OCI-M1 (cell line): ENCODE measurements at regions not wholly inside any gene's neighbourhood (a gene's known extent, or its start where the extent isn't known, plus 50 kb on each side); places are given as distances from the start of the nearest gene placed in this dataset.
A peak's percentile ranks its signal among the peaks of the same experiment; 100 is the strongest.

Experiments
- DNase-seq: peaks from one replicate; lab custom pipeline; 2025; lab: John Stamatoyannopoulos, UW

DNA sequence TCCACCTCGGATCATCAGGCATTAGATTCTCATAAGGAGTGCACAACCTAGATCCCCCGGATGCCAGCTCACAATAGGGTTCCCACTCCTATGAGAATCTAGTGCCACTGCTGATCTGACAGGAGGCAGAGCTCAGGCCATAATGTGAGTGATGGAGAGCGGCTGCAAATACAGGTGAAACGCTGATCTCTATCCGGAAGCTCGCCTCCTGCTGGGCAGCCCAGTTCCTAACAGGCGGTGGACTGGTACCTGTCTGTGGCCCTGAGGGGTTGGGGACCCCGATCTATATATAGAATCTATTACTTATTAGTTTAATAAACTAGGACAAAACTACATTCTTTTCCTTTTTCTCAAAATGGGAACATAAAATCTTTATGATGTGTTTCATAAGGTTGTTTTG, 741.9 kb downstream of the RFPL4B start:
- no peak for DNase-seq

DNA sequence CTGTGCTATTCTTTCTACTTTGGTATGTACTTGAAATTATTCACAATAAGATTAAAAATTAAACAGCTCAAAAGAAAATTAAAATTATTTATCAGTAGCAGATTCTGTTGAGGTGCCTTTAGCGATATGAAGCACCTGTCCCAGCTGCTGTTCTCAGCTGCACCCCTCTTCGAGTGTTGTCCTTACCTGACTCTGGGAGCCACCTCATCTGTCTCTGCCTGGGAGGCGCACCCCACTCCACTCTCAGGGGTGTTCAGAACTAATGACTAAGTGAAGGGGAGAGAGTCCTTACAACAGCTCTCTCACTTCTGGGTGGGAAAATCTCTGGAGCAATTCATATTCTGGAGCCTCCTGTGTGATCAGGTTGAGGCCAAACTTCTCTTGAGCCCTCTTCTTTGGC, 745.7 kb downstream of the RFPL4B start:
- no peak for DNase-seq

DNA sequence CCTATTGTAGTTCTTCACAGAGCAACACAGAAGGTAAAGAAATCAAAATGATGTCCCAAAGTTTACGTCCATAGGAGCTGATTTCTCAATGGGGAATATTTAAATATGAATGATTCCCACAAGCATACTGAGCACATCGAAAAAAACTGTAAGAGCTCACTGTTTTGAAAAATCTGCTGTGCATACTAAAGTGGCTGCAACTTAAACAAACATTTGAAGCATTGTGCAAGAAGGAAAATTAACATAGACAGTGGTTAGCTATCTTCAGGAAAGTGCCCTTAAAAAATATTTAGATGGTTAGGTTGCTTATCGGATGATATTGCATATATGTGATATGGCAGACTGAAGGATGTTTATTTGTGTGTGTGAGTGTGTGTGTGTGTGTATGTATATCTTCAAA, 747.6 kb downstream of the RFPL4B start:
- no peak for DNase-seq

DNA sequence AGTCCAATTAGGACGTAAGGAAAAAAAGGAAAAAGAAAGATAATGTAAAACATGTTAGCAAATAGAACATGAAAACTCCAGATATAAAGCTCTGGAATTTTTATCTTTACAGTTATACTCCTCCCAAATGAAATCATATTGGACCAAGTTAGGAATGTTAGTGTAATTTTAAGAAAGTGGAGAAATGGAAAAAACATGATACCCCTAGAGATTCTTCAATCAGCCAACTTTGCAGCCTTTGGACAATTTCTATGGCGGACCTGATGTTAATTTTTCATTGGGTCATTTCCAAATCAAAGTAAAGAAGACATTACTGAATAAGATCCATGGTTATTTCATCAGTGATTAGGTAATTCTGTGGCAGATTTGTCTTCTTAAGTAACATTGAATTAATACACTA, 748.7 kb downstream of the RFPL4B start:
- DNase-seq = no peak

DNA sequence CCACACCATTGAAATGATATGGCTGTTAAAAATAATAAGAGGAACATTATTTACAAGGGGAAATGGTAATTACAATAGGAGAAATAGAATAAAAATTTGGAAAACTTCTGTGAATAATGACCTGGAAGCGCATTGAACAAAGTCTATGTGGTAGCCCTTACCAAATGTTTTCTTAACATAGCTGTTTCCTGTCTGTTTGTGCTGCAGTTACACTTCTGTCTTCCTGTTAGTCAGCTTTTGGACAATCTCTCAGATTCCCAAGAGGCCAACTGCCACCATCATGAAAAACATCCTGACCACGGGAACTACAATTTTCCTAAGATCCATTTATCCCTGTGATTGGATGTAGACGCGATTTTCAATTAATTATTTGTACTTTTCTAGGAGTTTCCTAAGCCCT, 754.4 kb upstream of the MARCKS start:
- no peak for DNase-seq

DNA sequence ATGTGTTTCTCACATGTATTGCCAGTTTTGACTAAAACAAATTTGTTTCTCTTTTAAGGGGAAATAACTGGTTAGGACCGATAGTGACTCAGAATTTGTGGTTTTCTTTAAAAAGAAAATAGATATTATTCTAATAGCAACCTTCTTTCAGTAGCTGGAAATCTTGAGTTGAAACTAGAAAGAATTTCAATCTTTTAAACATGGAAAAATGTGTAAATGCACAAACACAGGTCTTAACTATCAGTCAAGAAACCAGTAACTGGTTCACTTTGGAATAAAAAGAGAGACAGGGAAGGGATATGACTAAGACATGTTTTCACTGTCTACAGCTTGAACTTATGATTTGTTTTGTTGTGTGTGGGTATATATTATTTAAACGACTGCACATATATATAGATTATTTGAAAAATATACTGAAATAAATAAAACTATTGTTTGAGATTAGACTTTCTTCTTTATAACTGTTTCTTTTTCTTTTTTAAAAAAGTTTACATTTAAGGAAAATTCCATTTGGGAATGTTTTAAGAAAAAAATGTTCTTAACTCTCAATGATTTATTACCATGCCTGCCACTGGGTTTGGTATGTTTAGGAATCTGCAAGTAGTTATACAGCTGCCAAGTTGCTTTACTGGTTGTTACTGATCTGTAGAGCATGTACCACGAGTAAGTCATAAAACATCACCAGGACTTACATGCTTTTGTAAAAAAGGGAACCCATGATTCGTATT, 753.3 kb upstream of the MARCKS start:
- DNase-seq = peak; percentile 54

DNA sequence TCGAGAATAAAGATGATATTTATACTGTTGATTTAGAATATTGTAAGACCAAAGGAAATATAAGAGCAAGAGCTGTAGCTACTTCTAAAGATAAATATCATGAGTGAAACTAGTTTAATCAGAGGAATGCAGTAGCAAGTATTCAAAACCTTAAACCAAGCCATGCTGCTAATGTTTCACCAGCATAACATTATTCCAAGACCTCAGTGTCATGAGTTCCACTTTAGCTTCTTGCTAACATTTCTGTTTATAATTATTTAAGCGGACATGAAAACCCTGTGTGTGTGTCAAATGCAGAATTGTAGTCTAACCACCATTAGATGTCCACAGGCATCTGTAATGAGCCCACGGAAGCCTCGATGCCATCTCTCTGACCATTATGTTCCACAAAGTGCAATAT, 752.6 kb upstream of the MARCKS start:
- no peak for DNase-seq

DNA sequence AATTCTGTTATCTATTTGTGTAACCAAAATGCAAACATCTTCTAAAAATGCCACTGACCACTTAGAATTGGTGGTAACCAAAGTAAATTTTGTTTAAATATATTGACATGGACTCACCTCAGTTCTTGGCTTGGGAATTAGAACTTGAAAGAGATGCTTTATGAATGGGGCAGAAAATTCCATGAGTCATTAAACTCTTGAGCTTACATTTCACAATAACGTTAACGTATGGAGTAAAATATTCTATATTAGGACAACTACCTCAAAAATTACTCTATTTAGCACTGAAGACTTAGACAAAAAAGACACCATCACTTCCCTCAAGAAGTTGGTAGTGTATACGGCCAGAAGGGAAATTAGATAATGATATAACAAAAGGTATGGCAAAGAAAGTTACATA, 752.2 kb upstream of the MARCKS start:
- DNase-seq = no peak

DNA sequence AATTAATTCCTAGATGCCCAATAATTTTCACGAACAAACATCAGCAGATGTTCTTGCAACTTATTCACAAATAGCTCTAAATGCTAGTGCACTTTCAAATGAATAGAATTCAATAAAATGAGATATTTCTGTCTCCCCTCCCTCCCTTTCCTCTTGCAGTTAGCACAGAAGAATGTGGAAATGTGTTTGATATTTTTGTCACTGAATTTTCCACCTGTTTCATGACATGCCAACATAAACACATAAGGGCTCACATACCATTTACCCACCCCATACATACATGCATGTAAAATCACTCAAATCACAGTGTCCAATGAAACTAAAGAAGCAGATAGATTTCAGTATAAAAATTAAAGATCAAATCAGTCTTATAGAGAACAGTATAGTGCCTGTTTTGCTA, 746.9 kb upstream of the MARCKS start:
- no peak for DNase-seq

DNA sequence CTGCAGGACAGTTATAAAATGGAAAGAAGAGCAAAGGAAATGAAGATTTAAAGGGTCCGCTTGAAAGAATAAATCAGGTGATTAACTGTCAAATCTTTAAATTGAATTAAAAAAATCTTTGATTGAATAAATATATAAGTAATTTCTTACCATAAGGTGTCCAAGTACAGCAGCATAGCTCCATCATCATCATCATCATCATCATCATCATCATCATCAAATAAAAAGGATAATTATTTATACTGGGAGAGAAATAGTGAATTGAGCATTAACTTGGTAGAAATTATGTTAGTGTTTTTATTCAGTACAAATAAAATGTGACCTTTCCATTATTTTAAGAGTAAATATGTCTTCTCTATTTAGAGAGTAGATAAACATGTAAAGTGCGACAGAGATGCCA, 745.6 kb upstream of the MARCKS start:
- no peak for DNase-seq

DNA sequence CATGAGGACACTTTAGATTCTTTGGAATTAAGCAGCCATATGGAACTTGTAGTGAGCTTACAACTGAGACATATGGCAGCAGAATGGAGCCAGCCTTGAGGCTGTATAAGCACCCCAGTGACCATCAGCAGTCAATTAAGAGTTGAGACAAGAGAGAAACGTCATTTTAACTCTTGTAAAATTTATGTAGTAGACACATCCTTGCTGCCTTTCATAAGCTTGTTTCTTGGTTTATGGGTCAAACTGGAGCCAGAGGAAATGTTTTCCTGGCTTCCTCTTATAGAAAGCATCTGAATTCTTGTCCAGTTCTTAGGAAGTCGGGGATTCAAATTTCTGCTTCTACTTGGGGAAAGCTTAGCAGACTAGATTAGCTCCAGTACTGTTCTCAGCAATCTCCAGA, 745.1 kb upstream of the MARCKS start:
- no peak for DNase-seq

DNA sequence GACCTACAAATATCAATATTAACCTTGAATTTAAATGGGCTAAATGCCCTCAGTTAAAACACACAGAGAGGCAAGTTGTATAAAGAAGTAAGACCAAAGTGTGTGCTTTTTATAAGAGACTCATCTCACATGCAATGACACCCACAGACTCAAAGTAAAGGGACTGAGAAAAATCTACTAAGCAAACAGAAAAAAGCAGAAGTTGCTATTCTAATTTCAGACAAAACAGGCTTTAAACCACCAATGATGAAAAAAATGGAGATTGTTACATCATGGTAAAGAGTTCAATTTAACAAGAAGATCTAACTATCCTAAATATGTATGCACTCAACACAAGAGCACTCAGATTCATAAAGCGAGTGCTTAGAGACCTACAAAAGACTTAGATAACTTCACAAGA, 741.9 kb upstream of the MARCKS start:
- DNase-seq = peak; percentile 88

DNA sequence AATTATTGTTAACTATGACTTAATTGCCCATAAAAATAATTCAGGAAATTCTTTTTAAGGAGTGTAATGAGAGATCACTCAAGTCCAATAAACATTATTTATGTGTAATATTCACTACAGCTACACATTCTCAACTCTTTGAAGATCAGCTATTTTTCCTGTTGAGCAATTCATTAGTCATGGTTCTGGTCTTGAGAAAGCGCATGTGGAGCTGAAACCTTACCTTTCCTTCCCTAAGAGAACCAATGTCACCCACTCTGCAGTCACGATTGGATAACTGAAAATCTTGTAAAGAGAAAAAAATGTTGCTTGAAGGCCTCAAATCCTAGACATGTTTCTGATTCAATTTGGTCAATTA, 736.9 kb upstream of the MARCKS start:
- DNase-seq = no peak

DNA sequence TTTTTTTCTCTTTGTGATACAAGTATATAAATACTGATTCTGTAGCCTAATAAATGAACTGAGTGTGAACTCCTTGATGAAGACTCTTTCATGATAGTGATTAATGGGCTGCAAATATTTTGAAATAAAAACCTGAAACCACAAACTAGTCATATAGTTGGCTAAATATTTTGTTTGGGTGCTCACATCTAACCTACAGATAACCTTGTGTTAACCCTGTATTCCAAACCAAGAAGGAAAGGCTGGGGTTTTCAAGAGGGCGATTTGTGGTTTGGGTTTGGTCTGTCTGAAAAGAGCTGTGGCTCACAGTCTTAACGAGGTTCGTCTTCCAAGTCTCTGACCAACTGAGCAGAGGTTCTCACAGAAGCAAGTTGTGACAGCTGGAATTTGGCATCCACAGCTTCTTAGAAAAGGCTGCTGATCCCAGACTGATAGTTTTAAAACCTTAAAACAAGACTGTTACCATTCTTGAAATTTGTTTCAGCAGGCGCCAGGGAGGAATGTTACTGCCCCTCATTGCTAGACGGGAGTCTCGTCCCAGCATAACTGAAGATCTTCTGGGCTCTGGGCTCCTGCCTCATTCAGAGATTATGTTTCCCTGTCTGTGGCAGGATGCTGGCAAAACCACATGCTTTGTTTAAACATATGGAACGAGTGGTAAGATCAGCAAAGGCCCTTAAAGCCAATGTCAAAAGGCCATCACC, 736.4 kb upstream of the MARCKS start:
- peak; percentile 53 for DNase-seq

DNA sequence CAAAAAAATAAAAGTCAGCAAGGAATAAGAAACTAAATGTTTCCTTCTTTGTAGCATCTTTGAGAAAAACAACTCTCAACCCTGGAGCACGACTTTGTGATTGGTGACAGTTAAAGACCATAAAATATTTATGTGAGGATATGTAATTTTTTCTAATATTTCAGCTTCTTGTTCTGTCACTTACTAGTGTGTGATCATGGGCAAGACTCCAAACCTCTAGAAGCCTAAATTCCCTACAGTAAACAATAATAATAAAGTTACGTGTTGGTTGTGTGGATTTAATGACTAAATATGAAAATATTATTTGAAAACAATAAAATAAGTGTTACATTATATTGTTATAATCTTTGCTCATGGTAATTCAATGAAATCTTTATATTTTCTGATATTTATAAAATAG, 735.6 kb upstream of the MARCKS start:
- DNase-seq = no peak

DNA sequence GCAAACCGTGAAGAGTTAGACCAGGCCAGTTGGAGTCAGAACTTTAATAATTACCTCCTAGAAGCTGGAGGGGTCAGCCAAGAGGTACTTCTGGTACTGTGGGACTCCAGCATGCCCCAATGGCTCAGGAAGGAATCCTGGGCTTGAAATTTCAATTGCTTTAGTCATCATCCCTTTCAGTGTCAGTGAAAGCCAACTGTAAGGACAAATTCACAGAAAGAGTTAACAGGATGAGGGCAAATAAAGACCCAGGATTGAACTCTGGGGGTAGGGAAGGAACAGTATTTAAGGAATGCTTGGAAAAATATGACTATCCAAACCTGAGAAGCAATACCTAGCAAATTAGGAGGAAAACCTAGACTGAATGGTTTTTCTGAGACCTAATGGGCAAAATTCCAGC, 735.1 kb upstream of the MARCKS start:
- peak; percentile 20 for DNase-seq

DNA sequence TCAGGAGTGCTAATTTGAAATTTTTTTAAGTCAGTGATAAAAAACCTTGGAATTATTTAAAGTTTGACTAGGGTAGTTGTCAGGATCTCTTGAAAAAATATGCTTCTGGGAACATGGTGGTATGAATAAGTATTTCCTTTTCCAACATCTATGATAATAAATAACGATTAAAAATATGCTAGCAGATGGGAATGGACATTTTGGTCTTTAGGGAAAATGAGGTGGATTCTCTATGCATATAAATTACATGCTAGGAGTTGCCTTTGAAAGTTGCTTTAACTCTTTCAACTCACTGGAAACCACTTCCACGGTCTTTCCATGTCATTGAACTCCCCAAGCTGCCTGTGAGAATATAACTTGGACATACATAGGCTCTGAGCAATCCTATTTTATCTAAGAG, 731.5 kb upstream of the MARCKS start:
- DNase-seq = no peak

DNA sequence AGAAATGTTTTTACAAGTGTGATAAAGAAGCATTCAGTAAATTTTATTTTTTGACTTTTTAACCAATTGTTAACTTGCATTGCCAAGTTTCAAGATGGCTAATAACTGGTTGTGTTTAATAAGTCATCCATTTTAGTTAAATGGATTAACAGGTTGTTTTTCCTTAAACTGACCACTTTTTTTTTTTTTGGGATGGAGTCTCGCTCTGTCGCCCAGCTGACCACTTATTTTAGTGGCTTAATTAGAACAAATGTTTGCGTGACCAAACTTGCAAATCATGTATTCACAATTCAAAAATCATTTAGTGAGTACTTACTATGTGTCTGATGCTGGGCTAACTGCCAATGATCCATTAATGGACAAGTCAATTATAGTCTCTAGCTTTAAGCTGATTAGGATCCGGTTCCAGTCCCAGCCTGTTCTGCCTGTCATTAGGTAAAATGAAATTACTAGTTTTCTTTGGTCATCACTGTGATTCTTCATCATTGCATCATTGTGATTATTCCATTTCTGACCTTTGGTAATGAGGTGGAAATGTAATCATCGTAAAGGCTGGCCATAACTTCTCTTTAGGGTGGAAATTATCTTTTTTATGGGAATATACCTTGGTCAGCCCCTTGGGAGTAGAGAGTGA, 729.2 kb upstream of the MARCKS start:
- no peak for DNase-seq

DNA sequence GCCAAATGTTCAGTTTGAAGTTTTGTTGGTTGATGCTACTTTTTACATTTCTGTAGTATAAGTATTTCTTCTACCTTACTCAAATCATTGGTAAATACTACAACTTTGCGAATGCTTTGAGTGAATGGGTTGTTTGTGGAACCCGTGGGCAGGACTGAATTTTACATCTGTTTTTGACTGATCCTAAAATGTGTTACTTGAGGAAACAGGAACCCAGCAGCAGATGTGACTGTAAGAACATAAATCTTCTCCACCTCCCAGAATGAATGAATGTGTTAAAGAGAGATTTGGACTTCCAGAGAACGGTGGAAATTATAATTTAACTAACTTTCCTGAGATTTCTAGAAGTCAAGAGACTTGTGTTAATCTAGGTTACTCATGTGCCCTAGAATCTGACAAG, 728.5 kb upstream of the MARCKS start:
- no peak for DNase-seq

DNA sequence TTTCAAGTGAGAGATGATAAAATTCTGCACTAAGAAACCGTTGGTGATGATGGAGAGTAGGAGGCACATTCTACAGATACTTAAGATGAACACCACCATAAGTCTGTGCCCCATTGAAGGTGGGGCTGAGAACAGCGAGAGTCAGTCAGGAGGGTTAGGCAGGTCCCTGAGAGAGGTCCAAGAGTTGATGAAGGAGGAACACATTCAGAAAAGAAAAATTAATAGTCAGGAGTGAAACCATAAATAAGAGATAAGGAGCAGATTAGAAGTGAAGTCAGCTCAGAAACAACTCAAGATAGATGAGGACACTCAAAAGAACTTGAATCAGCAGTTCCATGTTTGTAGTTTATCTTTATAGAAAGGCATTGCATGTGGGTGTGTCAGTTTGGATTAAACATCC, 727.2 kb upstream of the MARCKS start:
- DNase-seq = no peak

DNA sequence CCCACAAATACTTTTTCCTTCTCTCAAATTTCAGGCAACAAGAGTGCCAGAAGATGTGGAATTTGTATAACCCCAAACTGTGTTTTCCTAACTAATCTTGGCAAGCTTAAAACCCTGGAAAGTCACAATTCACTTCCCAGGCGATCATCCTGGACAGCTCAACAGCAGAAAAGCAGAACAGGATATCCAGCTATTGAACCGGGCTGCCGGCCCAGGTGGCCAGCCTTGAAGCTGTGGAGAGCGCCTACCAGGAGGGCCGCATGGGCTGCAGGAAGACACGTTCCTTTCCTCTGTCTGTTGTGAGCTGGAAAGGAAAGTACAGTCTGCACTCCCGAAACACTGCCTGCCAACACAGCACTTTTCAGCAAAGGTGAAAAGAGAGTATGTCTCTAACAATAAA, 719.7 kb upstream of the MARCKS start:
- no peak for DNase-seq

DNA sequence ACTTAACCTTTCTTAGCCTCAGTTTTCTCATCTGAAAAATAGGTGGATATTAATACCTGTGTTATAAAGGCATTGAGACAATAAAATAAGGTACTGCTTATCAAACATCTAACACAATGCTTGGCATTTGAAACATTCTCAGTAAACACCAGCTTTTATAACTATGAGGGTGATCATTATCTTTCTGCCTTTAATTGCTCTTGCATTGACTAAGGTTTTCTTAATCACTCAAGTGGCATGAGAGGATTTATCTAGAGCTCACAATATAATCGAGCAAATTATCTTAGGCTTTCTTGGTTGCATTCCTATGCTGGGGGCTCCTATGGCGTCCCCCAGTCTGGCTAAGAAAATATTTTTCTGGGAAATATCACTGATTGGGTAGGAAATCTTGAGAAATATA, 716.4 kb upstream of the MARCKS start:
- no peak for DNase-seq

DNA sequence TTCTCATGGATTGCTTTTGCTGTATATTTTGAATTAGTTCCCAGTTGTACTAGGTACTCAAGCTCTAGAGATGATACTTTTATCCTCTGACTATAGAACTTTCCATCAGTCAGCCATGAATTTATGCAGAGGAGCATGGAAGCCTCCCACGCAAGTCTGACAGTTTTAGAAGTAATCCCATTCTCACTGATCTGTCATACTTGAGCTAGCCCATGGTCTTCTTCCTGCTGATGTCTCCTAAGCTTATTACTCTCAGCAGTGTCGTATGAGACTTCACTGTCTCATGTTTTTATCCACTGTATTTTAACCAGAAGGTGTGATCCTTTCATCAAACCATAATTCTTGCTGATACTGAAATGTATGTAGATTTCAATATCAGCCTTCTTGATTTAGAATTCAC, 715.2 kb upstream of the MARCKS start:
- no peak for DNase-seq
